NCI-H2227 (cell line): ENCODE measurements at regions not wholly inside any gene's neighbourhood (a gene's known extent, or its start where the extent isn't known, plus 50 kb on each side); places are given as distances from the start of the nearest gene placed in this dataset.
A peak's percentile ranks its signal among the peaks of the same experiment; 100 is the strongest.
"Not testable (repeated sequence)": the region's sequence is repeated elsewhere in the genome, so short reads cannot be mapped to it uniquely, and the experiment has no call there.

Source experiments
- DNase-seq: peaks from one replicate; lab custom pipeline; 2025; ENCODE audit not compliant: unreplicated experiment; lab: John Stamatoyannopoulos, UW

- DNase-seq, result no peak
Observed at GRCh38 chr2:133624551-133624950, 56.3 kb upstream of the NCKAP5 start.

GRCh38 chr2:133627741-133628140 lies 59.5 kb upstream of the NCKAP5 start:
- no peak for DNase-seq

GRCh38 chr2:133633309-133633708 lies 65.0 kb upstream of the NCKAP5 start:
- DNase-seq, result no peak

- DNase-seq, result peak; percentile 42
Observed at GRCh38 chr2:133633881-133634409, 65.7 kb upstream of the NCKAP5 start.

GRCh38 chr2:133635131-133635530 lies 66.9 kb upstream of the NCKAP5 start:
- no peak for DNase-seq

- DNase-seq, result no peak
Observed at GRCh38 chr2:133636287-133636686, 68.0 kb upstream of the NCKAP5 start.

GRCh38 chr2:133640103-133640502 lies 71.8 kb upstream of the NCKAP5 start:
- no peak for DNase-seq

- no peak for DNase-seq
Observed at GRCh38 chr2:133641497-133641896, 73.2 kb upstream of the NCKAP5 start.

GRCh38 chr2:133641942-133642725 lies 73.9 kb upstream of the NCKAP5 start:
- DNase-seq, result no peak

- DNase-seq, result no peak
Observed at GRCh38 chr2:133642791-133643191, 74.5 kb upstream of the NCKAP5 start.

- DNase-seq, result no peak
Observed at GRCh38 chr2:133643863-133644262, 75.6 kb upstream of the NCKAP5 start.

GRCh38 chr2:133644846-133645245 lies 76.6 kb upstream of the NCKAP5 start:
- DNase-seq, result no peak

- not testable (repeated sequence) for DNase-seq
Observed at GRCh38 chr2:133647386-133647785, 79.1 kb upstream of the NCKAP5 start.

GRCh38 chr2:133651861-133652260 lies 83.6 kb upstream of the NCKAP5 start:
- no peak for DNase-seq

- no peak for DNase-seq
Observed at GRCh38 chr2:133652398-133652797, 84.1 kb upstream of the NCKAP5 start.

- no peak for DNase-seq
Observed at GRCh38 chr2:133653056-133653455, 84.8 kb upstream of the NCKAP5 start.

GRCh38 chr2:133654949-133655348 lies 86.7 kb upstream of the NCKAP5 start:
- DNase-seq, result no peak

- no peak for DNase-seq
Observed at GRCh38 chr2:133655610-133656009, 87.3 kb upstream of the NCKAP5 start.

- DNase-seq, result no peak
Observed at GRCh38 chr2:133657591-133657990, 89.3 kb upstream of the NCKAP5 start.

GRCh38 chr2:133658020-133658903 lies 90.0 kb upstream of the NCKAP5 start:
- DNase-seq, result no peak

- DNase-seq, result no peak
Observed at GRCh38 chr2:133660510-133660909, 92.2 kb upstream of the NCKAP5 start.

GRCh38 chr2:133661392-133661791 lies 93.1 kb upstream of the NCKAP5 start:
- no peak for DNase-seq
